HG02642 (cell line): ENCODE measurements at regions not wholly inside any gene's neighbourhood (a gene's known extent, or its start where the extent isn't known, plus 50 kb on each side); places are given as distances from the start of the nearest gene placed in this dataset.
"Not testable (repeated sequence)": the region's sequence is repeated elsewhere in the genome, so short reads cannot be mapped to it uniquely, and the experiment has no call there.

ENCODE experiments used
- ATAC-seq: cut with Tn5 transposase; IDR thresholded peaks from one replicate; pipeline ENCODE4 v1.9.1; 2021; ENCODE audit warnings: mild to moderate bottlenecking; ENCODE audit not compliant: unreplicated experiment, poor library complexity

GRCh38 chr5:111993242-111993641 lies 236.2 kb upstream of the NREP start:
- no peak for ATAC-seq

GRCh38 chr5:111984044-111984443 lies 227.1 kb upstream of the NREP start:
- ATAC-seq, result peak; percentile 69

DNA sequence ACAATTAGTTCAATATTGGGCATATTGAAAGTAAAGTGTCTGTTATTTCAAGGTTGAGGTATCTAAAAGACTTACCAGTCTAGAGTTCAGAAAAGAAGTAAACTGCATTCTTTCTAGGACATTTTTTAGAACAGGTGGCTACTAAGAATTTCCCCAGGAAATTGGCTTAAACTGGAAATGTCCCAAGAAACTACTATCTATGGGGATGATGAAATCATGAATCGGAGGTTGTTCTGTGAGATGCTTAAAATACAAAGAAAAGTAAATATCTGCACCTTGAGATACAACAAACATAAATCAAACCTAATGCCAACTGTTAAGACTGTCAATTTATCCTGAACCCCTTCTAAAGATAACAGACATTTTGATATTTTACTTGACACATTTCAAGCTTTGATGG lies 226.5 kb upstream of the NREP start:
- no peak for ATAC-seq

DNA sequence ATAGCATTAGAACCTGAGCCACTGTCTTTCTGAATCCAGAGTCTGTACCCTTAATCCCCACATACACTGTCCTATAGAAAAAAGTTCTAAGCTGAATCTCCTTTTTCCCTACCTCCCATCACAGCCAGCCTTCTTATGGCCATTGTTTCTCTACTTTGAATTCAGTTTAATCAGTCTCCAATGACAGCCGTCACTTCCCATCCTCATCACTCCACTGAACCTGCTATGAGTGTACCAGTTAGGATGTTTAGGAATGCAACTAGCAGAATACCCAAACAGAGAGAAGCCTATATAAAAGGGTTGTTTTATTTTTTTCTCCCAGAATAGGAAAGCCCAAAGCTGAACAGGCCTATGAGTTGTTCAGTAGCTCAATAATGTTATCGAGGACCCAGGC lies 220.4 kb upstream of the NREP start:
- ATAC-seq, result no peak

GRCh38 chr5:111976705-111977435 lies 219.9 kb upstream of the NREP start:
- no peak for ATAC-seq

DNA sequence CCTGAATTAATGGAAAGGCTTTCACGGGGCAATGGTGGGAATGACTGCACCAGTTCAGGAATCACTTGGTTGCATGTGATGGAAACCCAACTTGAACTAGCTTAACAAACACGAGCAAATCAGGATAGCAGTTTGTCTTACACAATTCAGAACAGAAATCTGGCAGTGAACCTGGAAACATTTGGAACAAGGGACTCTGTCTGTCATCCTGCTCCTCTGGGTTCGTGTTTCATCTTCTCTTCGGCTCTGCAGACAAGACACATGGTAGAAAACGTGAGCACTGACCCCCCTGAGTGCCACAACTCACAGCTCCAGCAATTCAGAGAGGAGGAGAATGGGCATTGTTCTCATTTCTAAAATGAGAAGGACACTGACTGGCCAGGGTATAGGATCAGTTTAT lies 218.1 kb upstream of the NREP start:
- ATAC-seq, result no peak

DNA sequence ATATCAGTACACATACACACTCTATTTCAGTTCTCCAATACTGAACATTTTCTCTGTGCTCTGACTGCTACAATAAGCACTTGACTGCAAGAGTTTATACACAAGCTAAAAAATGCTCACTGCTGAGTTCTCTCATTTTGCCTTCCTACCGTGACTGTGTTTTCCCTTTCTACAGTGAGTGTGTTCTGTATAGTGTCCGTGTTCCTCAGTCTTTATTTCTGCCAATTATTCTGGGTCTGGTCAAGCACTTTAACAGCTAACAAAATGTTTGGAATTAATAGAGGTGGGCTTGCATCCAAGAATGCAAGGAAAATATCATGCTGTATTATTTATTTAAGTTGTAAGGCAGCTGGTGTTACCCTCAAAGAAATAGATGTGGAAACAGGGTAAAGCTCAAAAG lies 217.0 kb upstream of the NREP start:
- no peak for ATAC-seq

DNA sequence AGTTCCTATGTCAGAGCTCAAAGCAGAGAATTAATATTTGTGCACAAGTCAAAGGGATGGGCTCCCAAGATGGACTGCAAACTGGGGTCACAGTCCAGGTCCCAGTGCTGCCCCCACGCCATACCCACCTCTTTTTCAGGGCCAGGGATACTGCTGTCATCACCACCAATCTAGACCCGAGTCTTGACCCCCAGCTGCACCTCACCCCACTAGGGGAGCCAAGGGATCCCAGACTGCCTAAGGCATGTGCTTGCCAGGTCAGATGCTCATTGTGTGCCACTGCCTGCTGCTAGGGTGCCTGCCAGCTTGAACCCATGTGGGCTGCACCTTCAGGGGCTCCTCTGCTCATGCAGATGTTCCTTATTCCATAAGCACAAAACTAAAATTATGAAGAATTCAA lies 215.6 kb upstream of the NREP start:
- no peak for ATAC-seq

DNA sequence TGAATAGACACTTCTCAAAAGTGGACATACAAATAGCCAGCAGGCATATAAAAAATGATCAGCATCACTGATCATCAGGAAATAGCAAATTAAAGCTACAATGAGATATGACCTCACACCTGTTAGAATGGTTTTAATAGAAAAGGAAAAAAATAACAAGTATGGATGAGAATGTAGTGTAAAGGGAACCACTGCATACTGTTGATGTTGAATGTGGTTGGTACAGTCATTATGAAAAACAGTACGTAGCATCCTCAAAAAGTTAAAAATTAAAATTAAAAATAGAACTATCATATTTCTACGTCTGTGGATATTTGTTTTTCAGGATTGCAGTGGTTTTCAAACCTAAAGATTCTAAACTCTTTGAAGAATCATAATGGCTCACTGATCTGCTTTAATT lies 215.1 kb upstream of the NREP start:
- ATAC-seq, result no peak

GRCh38 chr5:111968459-111968858 lies 211.5 kb upstream of the NREP start:
- ATAC-seq, result no peak

DNA sequence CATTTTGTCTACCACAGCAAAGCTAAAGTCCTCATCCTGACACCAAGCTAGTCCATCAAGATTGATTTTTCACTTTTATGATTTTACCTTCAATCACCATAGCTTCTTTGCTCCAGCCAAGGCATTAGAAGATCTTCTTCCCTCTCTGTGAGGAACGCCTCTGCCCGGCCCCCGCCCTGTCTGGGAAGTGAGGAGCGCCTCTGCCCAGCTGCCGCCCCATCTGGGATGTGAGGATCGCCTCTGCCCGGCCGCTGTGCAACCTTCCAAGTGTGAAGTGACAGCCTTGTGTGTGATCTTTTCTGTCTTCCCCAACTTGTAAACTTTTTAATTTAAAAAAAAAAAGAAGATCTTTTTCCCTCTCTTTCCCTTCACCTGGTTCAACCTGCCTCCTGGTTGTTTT lies 210.5 kb upstream of the NREP start:
- ATAC-seq, result no peak

DNA sequence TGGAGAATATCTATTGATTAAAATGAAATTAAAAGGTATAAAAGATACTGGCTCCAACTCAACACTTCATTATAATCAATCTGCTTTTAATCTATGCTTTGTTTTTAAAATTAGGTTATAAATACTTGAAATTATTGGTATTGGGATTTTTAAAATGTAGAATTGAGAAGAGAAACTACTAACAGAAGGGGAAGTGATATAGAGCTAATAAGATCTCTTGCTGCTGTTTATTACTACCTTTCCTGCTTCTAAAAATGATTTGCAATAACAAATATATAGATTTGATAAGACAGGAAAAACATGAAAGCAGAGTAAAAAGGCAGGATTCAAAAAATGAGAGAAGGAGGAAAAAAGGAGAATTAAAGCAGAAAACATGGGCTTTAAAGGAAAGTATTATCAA lies 209.3 kb upstream of the NREP start:
- no peak for ATAC-seq

- ATAC-seq, result no peak
Measured at GRCh38 chr5:111963555-111963954, 206.6 kb upstream of the NREP start.

GRCh38 chr5:111962906-111963305 lies 205.9 kb upstream of the NREP start:
- ATAC-seq, result no peak

DNA sequence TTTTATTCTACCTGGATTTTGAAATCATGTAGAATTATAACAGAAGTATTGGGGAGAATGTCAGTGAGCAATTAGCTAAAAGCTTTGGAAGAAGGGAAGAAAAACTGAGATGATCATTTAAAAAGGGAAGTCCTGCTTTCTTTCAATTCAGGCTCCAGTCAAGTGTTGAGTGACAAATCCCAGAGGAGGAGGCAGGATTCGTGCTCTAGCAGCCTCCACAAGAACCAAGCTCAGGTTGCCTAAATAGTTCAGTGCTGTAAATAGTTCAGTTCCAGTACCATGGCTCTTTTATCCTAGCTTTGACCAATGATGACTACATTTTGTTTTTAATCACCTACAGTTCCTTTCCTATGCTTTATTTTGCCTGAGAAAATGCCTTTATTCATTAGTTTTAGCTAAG lies 204.9 kb upstream of the NREP start:
- ATAC-seq, result no peak

DNA sequence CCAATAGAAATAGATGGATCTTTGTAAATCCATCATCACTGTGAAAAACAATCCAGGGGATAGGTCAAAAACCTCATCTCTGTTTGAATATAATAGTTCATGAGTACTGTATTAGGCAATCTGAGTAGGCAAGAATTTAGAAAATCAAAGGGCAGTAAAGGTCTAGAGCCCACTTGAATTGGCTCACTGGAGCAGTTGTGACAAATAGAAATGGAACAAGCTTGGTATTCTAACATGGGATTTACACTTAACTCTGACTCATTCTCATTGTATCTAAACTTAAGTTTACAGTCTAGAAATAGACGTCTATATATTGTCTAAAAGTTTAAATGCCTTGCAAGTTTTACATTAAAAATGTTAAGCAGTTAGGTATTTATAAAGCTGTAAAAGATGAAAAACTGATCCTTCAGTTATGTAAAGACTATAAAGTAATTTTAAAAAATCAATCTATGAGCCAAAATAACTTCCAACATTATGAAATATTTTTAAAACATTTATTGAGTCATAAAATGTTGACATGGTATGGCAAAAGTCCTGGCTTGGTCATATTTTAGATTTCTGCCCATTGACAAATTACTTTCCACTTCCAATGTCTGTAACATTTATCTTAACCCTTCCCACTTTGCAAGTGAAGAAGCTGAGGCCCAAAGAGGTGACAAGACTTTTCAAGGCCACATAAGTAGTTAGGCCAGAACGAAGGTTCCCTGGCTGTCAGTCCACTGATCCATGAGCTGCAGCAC lies 203.7 kb upstream of the NREP start:
- ATAC-seq, result no peak

DNA sequence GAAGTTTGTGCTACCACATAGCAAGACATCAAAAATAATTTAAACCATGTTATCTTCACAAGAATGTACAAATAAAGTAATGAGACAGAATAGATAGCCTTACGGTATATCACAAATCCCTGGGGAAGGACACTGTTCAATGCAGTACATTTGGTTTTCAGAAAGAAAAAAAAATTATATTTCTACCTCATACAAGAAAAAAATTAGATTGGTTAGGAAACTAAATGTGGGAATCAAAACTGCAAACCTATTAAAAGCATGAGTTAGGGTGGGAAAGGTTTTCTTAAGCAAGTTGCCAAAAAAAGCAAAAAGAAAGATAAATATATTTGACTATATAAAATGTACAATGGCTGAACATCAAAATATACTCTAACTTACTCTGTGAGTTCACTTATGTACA lies 201.9 kb upstream of the NREP start:
- no peak for ATAC-seq

GRCh38 chr5:111956765-111957164 lies 199.8 kb upstream of the NREP start:
- ATAC-seq, result not testable (repeated sequence)

GRCh38 chr5:111954516-111955395 lies 197.8 kb upstream of the NREP start:
- peak; percentile 74 for ATAC-seq

GRCh38 chr5:111953351-111954127 lies 196.5 kb upstream of the NREP start:
- no peak for ATAC-seq
